Left forelimb (tissue), 1 donor: ENCODE measurements at regions not wholly inside any gene's neighbourhood (a gene's known extent, or its start where the extent isn't known, plus 50 kb on each side); places are given as distances from the start of the nearest gene placed in this dataset.

Source experiments
- DNase-seq: peaks from one replicate; pipeline ENCODE4 v3.0.0-alpha.2; 2018; ENCODE audit warnings: low spot score

- no peak for DNase-seq
Measured at GRCh38 chr5:77844623-77845323, 68.6 kb upstream of the TBCA start.

GRCh38 chr5:77844373-77844622, 68.2 kb upstream of the TBCA start:
- DNase-seq = no peak

GRCh38 chr5:77843570-77844372, 67.6 kb upstream of the TBCA start:
- no peak for DNase-seq

GRCh38 chr5:77842243-77842642, 66.1 kb upstream of the TBCA start:
- DNase-seq = no peak

- DNase-seq = no peak
Measured at GRCh38 chr5:77841616-77842015, 65.5 kb upstream of the TBCA start.

GRCh38 chr5:77840930-77841329, 64.8 kb upstream of the TBCA start:
- DNase-seq = no peak

GRCh38 chr5:77839691-77840090, 63.6 kb upstream of the TBCA start:
- DNase-seq = no peak

- no peak for DNase-seq
Measured at GRCh38 chr5:77832938-77833337, 56.8 kb upstream of the TBCA start.

- DNase-seq = no peak
Measured at GRCh38 chr5:77832166-77832770, 56.1 kb upstream of the TBCA start.

GRCh38 chr5:77828445-77828844, 52.3 kb upstream of the TBCA start:
- no peak for DNase-seq
